ENCODE measurements at regions not wholly inside any gene's neighbourhood (a gene's known extent, or its start where the extent isn't known, plus 50 kb on each side); places are given as distances from the start of the nearest gene placed in this dataset.

GRCh38 chr13:88434953-88435352, 763.8 kb downstream of the SLITRK5 start:
- TF ChIP-seq CTCF (IDR thresholded peaks at IDR 0.05) (no peak), POLR2A (IDR thresholded peaks at IDR 0.05) (no peak), EP300 (IDR thresholded peaks at IDR 0.05) (no peak)

Data from ovary (tissue), 3 donors.